ENCODE measurements at regions not wholly inside any gene's neighbourhood (a gene's known extent, or its start where the extent isn't known, plus 50 kb on each side); places are given as distances from the start of the nearest gene placed in this dataset.

DNA sequence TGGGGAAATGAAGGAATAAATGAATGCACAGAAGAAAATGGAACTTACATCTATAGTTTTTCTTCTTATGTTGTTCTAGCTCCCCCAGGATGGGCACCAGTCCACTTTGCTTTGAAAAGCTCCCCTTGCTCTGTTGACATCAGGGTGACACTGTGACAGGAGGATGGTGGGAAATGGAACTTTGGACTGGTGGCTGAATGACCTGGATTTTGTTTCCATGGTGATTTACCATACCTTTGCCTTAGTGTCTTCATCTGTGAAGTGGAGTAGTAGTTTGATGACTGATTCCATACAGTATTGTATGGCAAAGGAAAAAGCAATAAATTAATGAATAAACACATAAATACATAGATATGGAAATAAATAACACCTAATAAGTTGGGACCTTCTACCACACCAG lies 294.7 kb downstream of the KIF4B start:
- no peaks in the 10 kb centered on the region for H3K27me3 ChIP-seq (ENCODE audit: control insufficient read depth in 1 of 2, insufficient read depth in 2 of 2, low read length in 2 of 2)
- no peaks in the 10 kb centered on the region for H3K36me3 ChIP-seq (ENCODE audit: control insufficient read depth in 1 of 2, insufficient read depth in 2 of 2, low read length in 2 of 2)
- H3K9ac ChIP-seq (ENCODE audit: low read depth in 1 of 2, low read length in 2 of 2): no peak overlapping the region
- no peaks in the 10 kb centered on the region for H3K4me1 ChIP-seq (ENCODE audit: control insufficient read depth in 1 of 2, insufficient read depth in 2 of 2, low read length in 2 of 2)
- H3K9me3 ChIP-seq (ENCODE audit: control insufficient read depth in 1 of 2, low read length in 2 of 2): no peaks in the 10 kb centered on the region
- no peak overlapping the region for H3K4me3 ChIP-seq (ENCODE audit: low read depth in 1 of 2, low read length in 2 of 2)
- no peak overlapping the region for H3K27ac ChIP-seq (ENCODE audit: low read depth, low read length)

DNA sequence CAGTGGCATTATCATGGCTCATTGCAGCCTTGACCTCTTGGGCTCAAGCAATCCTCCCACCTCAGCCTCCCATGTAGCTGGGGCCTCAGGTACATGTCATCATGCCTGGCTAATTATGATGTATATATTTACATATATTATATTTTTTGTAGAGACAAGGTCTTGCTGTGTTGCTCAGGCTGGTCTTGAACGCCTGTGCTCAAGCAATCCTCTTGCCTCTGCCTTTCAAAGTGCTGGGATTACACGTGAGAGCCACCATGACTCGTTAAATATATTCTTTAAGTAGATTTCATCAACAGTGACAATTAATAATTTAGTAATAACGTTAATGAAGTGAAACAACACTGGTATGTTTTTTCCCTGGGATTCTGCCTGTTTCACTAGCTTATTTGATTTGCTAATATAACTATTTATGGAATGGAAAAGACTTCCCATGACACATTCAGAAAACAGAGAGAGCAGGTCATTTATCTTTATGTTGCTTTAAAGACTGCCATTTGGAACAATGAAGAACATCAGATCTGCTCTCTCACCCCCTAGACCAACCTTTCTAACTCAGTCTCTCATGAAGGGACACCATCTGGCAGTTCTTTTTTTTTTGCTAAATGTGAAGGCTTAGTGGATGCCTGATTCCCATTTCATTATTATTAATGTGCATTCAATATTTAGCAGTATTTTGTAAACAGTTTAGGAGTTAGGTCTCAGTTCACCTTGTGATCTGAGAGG lies 295.6 kb downstream of the KIF4B start:
- Histone ChIP-seq H3K4me1 (ENCODE audit: control insufficient read depth in 1 of 2, insufficient read depth in 2 of 2, low read length in 2 of 2) (no peaks in the 10 kb centered on the region), H3K36me3 (ENCODE audit: control insufficient read depth in 1 of 2, insufficient read depth in 2 of 2, low read length in 2 of 2) (no peaks in the 10 kb centered on the region), H3K9ac (ENCODE audit: low read depth in 1 of 2, low read length in 2 of 2) (no peak overlapping the region), H3K4me3 (ENCODE audit: low read depth in 1 of 2, low read length in 2 of 2) (no peak overlapping the region), H3K27me3 (ENCODE audit: control insufficient read depth in 1 of 2, insufficient read depth in 2 of 2, low read length in 2 of 2) (no peaks in the 10 kb centered on the region), H3K9me3 (ENCODE audit: control insufficient read depth in 1 of 2, low read length in 2 of 2) (no peaks in the 10 kb centered on the region), H3K27ac (ENCODE audit: low read depth, low read length) (no peak overlapping the region)

DNA sequence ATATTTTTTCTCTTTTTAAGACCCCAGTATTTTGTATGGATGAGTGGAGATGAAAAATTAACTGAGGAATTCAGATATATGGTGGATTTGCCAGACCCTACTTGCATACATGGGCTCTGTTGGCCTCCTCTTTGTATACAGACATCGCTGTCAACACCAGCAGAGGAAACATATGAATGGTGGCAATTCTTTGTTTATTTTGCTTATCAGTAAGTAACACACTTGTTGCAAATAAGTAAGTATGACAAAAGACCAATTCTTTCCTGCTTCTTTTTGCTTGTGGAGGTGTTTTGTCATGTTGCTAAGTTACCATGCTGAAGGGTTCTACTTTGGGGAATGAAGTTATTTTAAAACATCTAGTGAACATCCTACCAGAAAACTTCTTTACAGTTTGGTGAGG lies 298.2 kb downstream of the KIF4B start:
- Histone ChIP-seq H3K9me3 (ENCODE audit: control insufficient read depth in 1 of 2, low read length in 2 of 2) (no peaks in the 10 kb centered on the region), H3K4me1 (ENCODE audit: control insufficient read depth in 1 of 2, insufficient read depth in 2 of 2, low read length in 2 of 2) (no peaks in the 10 kb centered on the region), H3K36me3 (ENCODE audit: control insufficient read depth in 1 of 2, insufficient read depth in 2 of 2, low read length in 2 of 2) (no peaks in the 10 kb centered on the region), H3K27ac (ENCODE audit: low read depth, low read length) (no peak overlapping the region), H3K4me3 (ENCODE audit: low read depth in 1 of 2, low read length in 2 of 2) (no peak overlapping the region), H3K27me3 (ENCODE audit: control insufficient read depth in 1 of 2, insufficient read depth in 2 of 2, low read length in 2 of 2) (no peaks in the 10 kb centered on the region), H3K9ac (ENCODE audit: low read depth in 1 of 2, low read length in 2 of 2) (no peak overlapping the region)

DNA sequence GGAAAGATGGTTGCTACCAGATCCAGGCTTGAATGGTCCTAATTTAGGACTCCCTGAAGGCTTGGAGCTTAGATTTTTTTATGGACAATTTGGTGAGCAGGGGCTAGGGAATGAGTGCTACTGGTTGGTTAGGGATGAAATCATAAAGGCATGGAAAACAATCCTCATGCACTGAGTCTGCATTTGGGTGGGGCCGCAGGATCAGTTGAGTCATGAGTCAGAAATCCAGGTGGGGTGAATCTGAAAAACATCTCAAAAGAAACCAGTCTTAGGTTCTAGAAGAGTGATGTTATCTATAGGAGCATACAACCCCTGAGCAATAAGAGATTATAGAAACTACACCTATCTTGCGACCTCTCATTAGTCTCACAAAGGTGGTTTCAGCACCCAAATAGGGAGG lies 300.0 kb downstream of the KIF4B start:
- H3K9ac ChIP-seq (ENCODE audit: low read depth in 1 of 2, low read length in 2 of 2): no peak overlapping the region
- H3K9me3 ChIP-seq (ENCODE audit: control insufficient read depth in 1 of 2, low read length in 2 of 2): no peaks in the 10 kb centered on the region
- no peak overlapping the region for H3K4me3 ChIP-seq (ENCODE audit: low read depth in 1 of 2, low read length in 2 of 2)
- H3K36me3 ChIP-seq (ENCODE audit: control insufficient read depth in 1 of 2, insufficient read depth in 2 of 2, low read length in 2 of 2): no peaks in the 10 kb centered on the region
- no peaks in the 10 kb centered on the region for H3K27me3 ChIP-seq (ENCODE audit: control insufficient read depth in 1 of 2, insufficient read depth in 2 of 2, low read length in 2 of 2)
- H3K4me1 ChIP-seq (ENCODE audit: control insufficient read depth in 1 of 2, insufficient read depth in 2 of 2, low read length in 2 of 2): no peaks in the 10 kb centered on the region
- no peak overlapping the region for H3K27ac ChIP-seq (ENCODE audit: low read depth, low read length)

DNA sequence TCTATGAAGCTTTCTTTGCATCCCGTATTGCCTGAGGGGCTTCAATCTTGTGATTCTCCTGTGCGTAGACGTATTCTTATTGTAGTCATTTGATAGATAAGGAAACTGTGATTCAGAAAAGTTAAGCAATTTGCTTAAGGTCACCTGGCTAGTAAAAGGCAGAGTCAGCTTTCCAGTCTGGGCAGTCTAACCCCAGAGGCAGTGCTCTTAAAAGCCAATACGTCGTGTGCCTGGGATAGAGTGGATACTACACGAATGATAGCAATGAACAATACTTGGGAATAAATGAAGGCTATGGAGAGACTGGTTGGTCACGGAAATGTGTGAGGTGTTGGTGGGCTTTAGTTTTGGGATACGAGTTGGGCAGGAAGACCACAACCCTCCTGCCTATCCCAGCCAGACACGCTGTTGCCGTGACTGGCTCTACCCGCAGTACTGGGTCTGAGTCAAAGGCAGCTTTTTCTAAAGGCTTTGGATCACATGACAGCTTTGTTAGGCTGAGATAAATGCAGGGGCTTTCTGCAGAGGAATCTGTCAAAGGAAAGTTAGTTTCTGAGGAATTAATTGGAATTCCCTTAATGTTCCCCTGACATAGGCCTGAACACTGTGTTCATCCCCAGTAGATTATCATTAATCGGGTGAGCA lies 302.6 kb downstream of the KIF4B start:
- no peaks in the 10 kb centered on the region for H3K9me3 ChIP-seq (ENCODE audit: control insufficient read depth in 1 of 2, low read length in 2 of 2)
- no peaks in the 10 kb centered on the region for H3K4me1 ChIP-seq (ENCODE audit: control insufficient read depth in 1 of 2, insufficient read depth in 2 of 2, low read length in 2 of 2)
- H3K27ac ChIP-seq (ENCODE audit: low read depth, low read length): no peak overlapping the region
- no peaks in the 10 kb centered on the region for H3K27me3 ChIP-seq (ENCODE audit: control insufficient read depth in 1 of 2, insufficient read depth in 2 of 2, low read length in 2 of 2)
- no peaks in the 10 kb centered on the region for H3K36me3 ChIP-seq (ENCODE audit: control insufficient read depth in 1 of 2, insufficient read depth in 2 of 2, low read length in 2 of 2)
- no peak overlapping the region for H3K9ac ChIP-seq (ENCODE audit: low read depth in 1 of 2, low read length in 2 of 2)
- H3K4me3 ChIP-seq (ENCODE audit: low read depth in 1 of 2, low read length in 2 of 2): no peak overlapping the region

DNA sequence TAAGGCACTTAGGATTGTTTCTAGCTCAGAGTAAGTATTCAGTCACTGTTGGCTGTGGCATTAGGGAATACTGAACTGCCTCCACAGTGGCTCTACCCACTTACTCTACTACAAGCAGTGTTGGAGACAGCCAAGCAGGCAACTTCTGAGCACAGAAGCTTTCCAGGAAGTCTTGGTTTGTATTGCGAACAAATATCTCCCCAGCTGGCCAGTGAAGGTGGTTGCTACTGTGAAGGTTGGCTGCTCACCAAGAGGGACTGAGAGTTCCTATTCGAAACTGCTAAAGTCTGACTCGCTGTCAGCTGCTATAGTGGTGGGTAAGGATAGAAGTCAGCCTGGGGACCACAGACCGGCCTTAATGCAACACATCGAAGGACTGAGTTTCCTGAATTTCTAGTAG lies 319.1 kb downstream of the KIF4B start:
- no peaks in the 10 kb centered on the region for H3K9me3 ChIP-seq (ENCODE audit: control insufficient read depth in 1 of 2, low read length in 2 of 2)
- no peaks in the 10 kb centered on the region for H3K36me3 ChIP-seq (ENCODE audit: control insufficient read depth in 1 of 2, insufficient read depth in 2 of 2, low read length in 2 of 2)
- no peaks in the 10 kb centered on the region for H3K27me3 ChIP-seq (ENCODE audit: control insufficient read depth in 1 of 2, insufficient read depth in 2 of 2, low read length in 2 of 2)
- no peak overlapping the region for H3K9ac ChIP-seq (ENCODE audit: low read depth in 1 of 2, low read length in 2 of 2)
- no peak overlapping the region for H3K27ac ChIP-seq (ENCODE audit: low read depth, low read length)
- H3K4me1 ChIP-seq (ENCODE audit: control insufficient read depth in 1 of 2, insufficient read depth in 2 of 2, low read length in 2 of 2): no peaks in the 10 kb centered on the region
- H3K4me3 ChIP-seq (ENCODE audit: low read depth in 1 of 2, low read length in 2 of 2): no peak overlapping the region

DNA sequence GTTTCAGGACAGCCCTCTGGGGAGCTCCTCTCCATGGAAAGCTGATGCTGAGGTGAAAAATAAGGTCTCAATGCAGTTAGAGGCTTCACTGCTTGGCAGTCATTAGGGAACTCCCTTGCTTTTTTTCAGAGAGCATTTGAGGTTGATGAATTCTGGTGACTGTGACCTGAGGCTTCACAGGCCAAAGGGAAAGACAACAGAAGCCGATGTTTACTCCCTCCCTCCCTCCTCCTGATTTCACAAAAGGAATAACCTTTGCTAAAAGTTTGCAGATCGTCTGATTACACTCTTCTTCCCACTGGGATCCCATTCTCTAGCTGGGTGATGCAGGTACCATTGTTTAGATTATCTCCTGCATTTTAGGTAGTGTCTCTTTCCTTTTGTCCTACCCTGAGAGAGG lies 329.4 kb downstream of the KIF4B start:
- Histone ChIP-seq H3K9me3 (ENCODE audit: control insufficient read depth in 1 of 2, low read length in 2 of 2) (no peaks in the 10 kb centered on the region), H3K27me3 (ENCODE audit: control insufficient read depth in 1 of 2, insufficient read depth in 2 of 2, low read length in 2 of 2) (no peaks in the 10 kb centered on the region), H3K4me1 (ENCODE audit: control insufficient read depth in 1 of 2, insufficient read depth in 2 of 2, low read length in 2 of 2) (no peaks in the 10 kb centered on the region), H3K4me3 (ENCODE audit: low read depth in 1 of 2, low read length in 2 of 2) (no peak overlapping the region), H3K27ac (ENCODE audit: low read depth, low read length) (no peak overlapping the region), H3K9ac (ENCODE audit: low read depth in 1 of 2, low read length in 2 of 2) (no peak overlapping the region), H3K36me3 (ENCODE audit: control insufficient read depth in 1 of 2, insufficient read depth in 2 of 2, low read length in 2 of 2) (no peaks in the 10 kb centered on the region)

DNA sequence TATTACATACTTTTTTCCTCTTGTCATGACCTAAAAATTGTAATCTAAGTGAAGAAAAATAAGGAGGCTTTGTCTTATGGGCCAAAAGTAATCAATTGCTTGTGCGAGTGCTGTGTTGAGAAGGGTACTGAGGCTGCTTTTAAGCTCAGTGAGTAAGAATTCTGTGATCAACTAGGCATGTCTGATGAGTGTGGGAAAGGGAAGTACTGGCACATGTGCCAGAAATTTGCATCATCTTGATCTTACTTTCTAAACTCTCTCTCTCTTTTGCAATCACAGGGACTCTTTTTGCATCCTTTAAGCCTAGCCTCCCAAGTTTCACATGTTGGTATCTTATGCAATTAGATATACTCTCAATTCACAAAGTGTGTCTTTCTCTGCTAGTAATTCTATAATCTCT lies 329.9 kb downstream of the KIF4B start:
- Histone ChIP-seq H3K4me3 (ENCODE audit: low read depth in 1 of 2, low read length in 2 of 2) (no peak overlapping the region), H3K9me3 (ENCODE audit: control insufficient read depth in 1 of 2, low read length in 2 of 2) (no peaks in the 10 kb centered on the region), H3K4me1 (ENCODE audit: control insufficient read depth in 1 of 2, insufficient read depth in 2 of 2, low read length in 2 of 2) (no peaks in the 10 kb centered on the region), H3K27ac (ENCODE audit: low read depth, low read length) (no peak overlapping the region), H3K36me3 (ENCODE audit: control insufficient read depth in 1 of 2, insufficient read depth in 2 of 2, low read length in 2 of 2) (no peaks in the 10 kb centered on the region), H3K27me3 (ENCODE audit: control insufficient read depth in 1 of 2, insufficient read depth in 2 of 2, low read length in 2 of 2) (no peaks in the 10 kb centered on the region), H3K9ac (ENCODE audit: low read depth in 1 of 2, low read length in 2 of 2) (no peak overlapping the region)

DNA sequence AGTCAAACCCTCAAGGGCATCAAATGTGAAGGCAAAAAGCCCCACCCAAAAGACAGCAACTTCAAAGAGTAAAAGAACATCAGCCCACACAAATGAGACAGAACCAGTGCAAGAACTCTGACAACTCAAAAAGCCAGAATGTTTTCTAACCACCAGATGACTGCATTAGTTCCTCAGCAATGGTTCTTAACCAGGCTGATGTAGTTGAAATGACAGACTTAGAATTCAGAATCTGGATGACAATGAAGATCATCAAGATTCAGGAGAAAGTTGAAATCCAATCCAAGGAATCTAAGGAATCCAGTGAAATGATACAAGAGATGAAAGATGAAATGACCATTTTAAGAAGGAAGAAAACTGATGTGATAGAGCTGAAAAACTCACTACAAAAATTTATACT lies 339.7 kb downstream of the KIF4B start:
- Histone ChIP-seq H3K4me1 (ENCODE audit: control insufficient read depth in 1 of 2, insufficient read depth in 2 of 2, low read length in 2 of 2) (no peaks in the 10 kb centered on the region), H3K9ac (ENCODE audit: low read depth in 1 of 2, low read length in 2 of 2) (no peak overlapping the region), H3K9me3 (ENCODE audit: control insufficient read depth in 1 of 2, low read length in 2 of 2) (peaks cover 4 to 6% of the 10 kb centered on the region in 2 donors), H3K27ac (ENCODE audit: low read depth, low read length) (no peak overlapping the region), H3K4me3 (ENCODE audit: low read depth in 1 of 2, low read length in 2 of 2) (no peak overlapping the region), H3K27me3 (ENCODE audit: control insufficient read depth in 1 of 2, insufficient read depth in 2 of 2, low read length in 2 of 2) (no peaks in the 10 kb centered on the region), H3K36me3 (ENCODE audit: control insufficient read depth in 1 of 2, insufficient read depth in 2 of 2, low read length in 2 of 2) (no peaks in the 10 kb centered on the region)

DNA sequence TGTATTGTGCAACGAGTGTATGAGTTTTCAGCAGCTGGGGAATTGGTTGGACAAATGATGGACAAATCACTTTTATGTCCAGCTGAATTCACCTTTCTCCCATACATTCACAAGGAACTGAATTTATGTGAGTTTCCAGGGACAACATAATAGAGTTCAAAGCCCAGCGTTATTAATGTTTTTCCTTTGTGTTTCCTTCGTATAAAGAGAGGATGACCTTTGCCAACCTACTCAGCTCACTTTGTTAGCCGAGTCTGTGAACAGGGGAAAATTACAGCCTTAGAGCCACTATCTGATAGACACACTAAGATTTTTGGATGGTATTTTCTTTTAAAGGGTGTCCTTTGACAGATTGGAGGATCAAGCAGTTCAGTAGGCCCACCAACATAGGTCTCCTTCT lies 352.5 kb downstream of the KIF4B start:
- no peak overlapping the region for H3K4me3 ChIP-seq (ENCODE audit: low read depth in 1 of 2, low read length in 2 of 2)
- H3K36me3 ChIP-seq (ENCODE audit: control insufficient read depth in 1 of 2, insufficient read depth in 2 of 2, low read length in 2 of 2): no peaks in the 10 kb centered on the region
- H3K9ac ChIP-seq (ENCODE audit: low read depth in 1 of 2, low read length in 2 of 2): no peak overlapping the region
- H3K27me3 ChIP-seq (ENCODE audit: control insufficient read depth in 1 of 2, insufficient read depth in 2 of 2, low read length in 2 of 2): no peaks in the 10 kb centered on the region
- no peaks in the 10 kb centered on the region for H3K4me1 ChIP-seq (ENCODE audit: control insufficient read depth in 1 of 2, insufficient read depth in 2 of 2, low read length in 2 of 2)
- H3K9me3 ChIP-seq (ENCODE audit: control insufficient read depth in 1 of 2, low read length in 2 of 2): no peaks in the 10 kb centered on the region
- H3K27ac ChIP-seq (ENCODE audit: low read depth, low read length): no peak overlapping the region
